Suppressor macrophage treated with lipopolysaccharide for 4 hours (primary cell): ENCODE measurements at regions not wholly inside any gene's neighbourhood (a gene's known extent, or its start where the extent isn't known, plus 50 kb on each side); places are given as distances from the start of the nearest gene placed in this dataset.
A peak's percentile ranks its signal among the peaks of the same experiment; 100 is the strongest.
"Not testable (repeated sequence)": the region's sequence is repeated elsewhere in the genome, so short reads cannot be mapped to it uniquely, and the experiment has no call there.

Source experiments
- DNase-seq: peaks from one replicate; pipeline ENCODE4 v3.0.0-alpha.2; 2020

GRCh38 chr9:94033383-94033782 lies 50.9 kb upstream of the PTPDC1 start:
- DNase-seq = no peak

GRCh38 chr9:94031946-94032345 lies 52.3 kb upstream of the PTPDC1 start:
- DNase-seq = no peak

GRCh38 chr9:94031380-94031779 lies 52.9 kb upstream of the PTPDC1 start:
- DNase-seq = no peak

GRCh38 chr9:94030318-94031179 lies 53.7 kb upstream of the PTPDC1 start:
- peak; percentile 93 for DNase-seq

GRCh38 chr9:94029932-94030317 lies 54.3 kb upstream of the PTPDC1 start:
- no peak for DNase-seq

- DNase-seq = no peak
Measured at GRCh38 chr9:94026816-94027215, 57.4 kb upstream of the PTPDC1 start.

GRCh38 chr9:94022476-94022875 lies 61.8 kb upstream of the PTPDC1 start:
- DNase-seq = not testable (repeated sequence)

GRCh38 chr9:94020836-94021235 lies 63.4 kb upstream of the PTPDC1 start:
- DNase-seq = not testable (repeated sequence)

- no peak for DNase-seq
Measured at GRCh38 chr9:94018628-94019027, 63.5 kb upstream of the BARX1 start.

- DNase-seq = no peak
Measured at GRCh38 chr9:94017939-94018531, 62.9 kb upstream of the BARX1 start.

GRCh38 chr9:94016744-94017143 lies 61.6 kb upstream of the BARX1 start:
- no peak for DNase-seq

- no peak for DNase-seq
Measured at GRCh38 chr9:94014920-94015319, 59.8 kb upstream of the BARX1 start.

GRCh38 chr9:94014066-94014654 lies 59.0 kb upstream of the BARX1 start:
- DNase-seq = peak; percentile 25

GRCh38 chr9:94010980-94011533 lies 55.9 kb upstream of the BARX1 start:
- DNase-seq = no peak

- peak; percentile 16 for DNase-seq
Measured at GRCh38 chr9:94005272-94005901, 50.2 kb upstream of the BARX1 start.
